ENCODE measurements at regions not wholly inside any gene's neighbourhood (a gene's known extent, or its start where the extent isn't known, plus 50 kb on each side); places are given as distances from the start of the nearest gene placed in this dataset.

DNA sequence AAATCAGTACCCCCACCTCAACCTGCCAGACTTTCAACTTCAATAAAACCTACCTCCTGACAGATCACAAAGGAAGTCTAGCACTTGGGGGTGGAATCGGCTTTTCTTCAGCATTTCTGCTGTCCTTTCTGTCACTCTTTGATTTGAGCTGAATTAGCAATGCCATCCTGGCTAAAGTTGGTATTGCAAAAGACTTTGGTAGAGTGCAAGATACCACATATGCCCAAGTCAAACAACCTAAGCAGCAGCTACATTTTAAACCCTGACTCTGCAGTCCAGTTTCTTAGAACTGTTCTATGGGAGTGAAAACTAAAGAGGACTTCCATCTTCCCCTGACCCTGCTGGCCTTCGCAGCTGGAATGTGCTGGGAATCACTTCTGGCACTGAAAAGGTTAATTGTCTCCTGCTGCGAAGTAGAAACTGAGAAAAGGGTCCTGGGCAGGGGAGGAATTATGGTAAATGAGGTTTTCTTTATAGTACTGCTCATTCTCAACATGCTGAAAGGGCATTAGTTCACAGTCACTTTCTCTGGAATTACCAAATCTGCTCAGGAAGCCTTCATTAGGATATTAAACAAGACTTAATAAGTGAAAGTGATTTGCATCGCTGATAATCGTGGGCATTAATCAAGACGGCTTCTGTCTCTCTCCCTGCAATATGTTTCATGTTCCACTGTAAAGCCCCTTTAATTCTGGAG is 126.2 kb upstream of the SMYD2 start:
- peaks cover 0 to 4% of the 10 kb centered on the region in 2 donors for H3K27me3 ChIP-seq
- no peaks in the 10 kb centered on the region for H3K36me3 ChIP-seq
- H3K4me3 ChIP-seq: no peak overlapping the region
- no peak overlapping the region for H3K27ac ChIP-seq
- no peaks in the 10 kb centered on the region for H3K9me3 ChIP-seq
- DNase-seq (ENCODE audit: low spot score in 2 of 2): no peak
- 28 to 33% methylated on average over 6 of the region's 6 CpGs for WGBS, 2 donors
- no peaks in the 10 kb centered on the region for H3K4me1 ChIP-seq
- TF ChIP-seq EP300 (IDR thresholded peaks at IDR 0.05) (no peak), POLR2A (IDR thresholded peaks at IDR 0.05) (no peak)
- TF ChIP-seq, protein P1, sequence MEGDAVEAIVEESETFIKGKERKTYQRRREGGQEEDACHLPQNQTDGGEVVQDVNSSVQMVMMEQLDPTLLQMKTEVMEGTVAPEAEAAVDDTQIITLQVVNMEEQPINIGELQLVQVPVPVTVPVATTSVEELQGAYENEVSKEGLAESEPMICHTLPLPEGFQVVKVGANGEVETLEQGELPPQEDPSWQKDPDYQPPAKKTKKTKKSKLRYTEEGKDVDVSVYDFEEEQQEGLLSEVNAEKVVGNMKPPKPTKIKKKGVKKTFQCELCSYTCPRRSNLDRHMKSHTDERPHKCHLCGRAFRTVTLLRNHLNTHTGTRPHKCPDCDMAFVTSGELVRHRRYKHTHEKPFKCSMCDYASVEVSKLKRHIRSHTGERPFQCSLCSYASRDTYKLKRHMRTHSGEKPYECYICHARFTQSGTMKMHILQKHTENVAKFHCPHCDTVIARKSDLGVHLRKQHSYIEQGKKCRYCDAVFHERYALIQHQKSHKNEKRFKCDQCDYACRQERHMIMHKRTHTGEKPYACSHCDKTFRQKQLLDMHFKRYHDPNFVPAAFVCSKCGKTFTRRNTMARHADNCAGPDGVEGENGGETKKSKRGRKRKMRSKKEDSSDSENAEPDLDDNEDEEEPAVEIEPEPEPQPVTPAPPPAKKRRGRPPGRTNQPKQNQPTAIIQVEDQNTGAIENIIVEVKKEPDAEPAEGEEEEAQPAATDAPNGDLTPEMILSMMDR (IDR thresholded peaks at IDR 0.05): no peak

DNA sequence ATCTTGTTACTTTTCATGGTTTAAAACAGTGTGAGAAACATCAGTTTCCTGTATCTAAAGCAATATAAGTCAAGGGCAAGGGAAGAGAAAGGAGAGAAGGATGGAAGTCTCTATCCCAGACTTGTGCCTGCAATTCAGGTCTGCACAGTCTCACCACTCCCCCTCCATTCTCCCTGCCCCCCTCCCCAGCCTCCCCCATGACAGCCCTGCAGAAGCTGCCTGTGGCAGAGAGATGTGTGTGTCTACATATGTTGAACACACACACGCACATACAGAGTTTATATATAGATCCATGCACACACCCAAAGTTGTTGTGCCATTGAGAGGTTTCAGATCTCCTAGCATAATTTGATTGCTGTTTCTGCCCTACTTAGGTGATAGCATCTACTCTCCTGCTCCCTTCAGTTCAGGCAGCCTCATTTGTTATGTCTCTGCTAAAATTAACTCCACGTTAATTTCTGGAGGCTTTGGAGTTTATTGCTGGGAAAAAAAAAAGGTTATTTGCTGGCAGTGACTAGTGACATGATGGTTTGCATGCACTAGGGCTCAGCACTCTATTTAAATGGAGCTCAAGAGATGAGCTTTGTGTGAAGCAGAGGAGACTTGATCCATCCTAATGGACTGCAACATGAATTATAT is 124.9 kb upstream of the SMYD2 start:
- no peak for TF ChIP-seq EP300 (IDR thresholded peaks at IDR 0.05)
- TF ChIP-seq POLR2A (IDR thresholded peaks at IDR 0.05): no peak
- TF ChIP-seq, protein P1 (IDR thresholded peaks at IDR 0.05): no peak
- Histone ChIP-seq H3K4me1 (no peaks in the 10 kb centered on the region), H3K27ac (no peak overlapping the region), H3K4me3 (no peak overlapping the region), H3K36me3 (no peaks in the 10 kb centered on the region), H3K9me3 (no peaks in the 10 kb centered on the region), H3K27me3 (peaks cover 0 to 4% of the 10 kb centered on the region in 2 donors)
- 42 to 45% methylated on average over 2 of the region's 2 CpGs for WGBS, 2 donors
- DNase-seq (ENCODE audit: low spot score in 2 of 2): no peak

DNA sequence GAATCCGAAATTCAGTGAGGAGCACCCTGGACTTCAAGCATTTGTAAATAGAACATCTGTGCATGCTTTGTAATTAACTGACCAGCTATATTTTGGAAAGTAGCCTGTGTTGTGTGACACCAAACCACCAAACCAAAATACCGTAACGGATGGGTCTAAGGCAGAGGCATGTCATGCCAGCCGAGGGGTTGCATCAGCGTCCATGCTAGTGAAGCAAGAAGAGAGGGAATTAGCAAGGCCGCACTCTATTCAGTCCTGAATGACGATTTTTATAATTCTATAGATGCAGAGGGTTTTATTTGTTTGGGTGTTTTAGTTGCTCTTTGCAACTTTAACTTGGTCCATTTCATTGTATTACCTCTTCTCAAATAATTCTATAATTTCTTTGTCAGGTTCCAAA is 116.8 kb upstream of the SMYD2 start:
- H3K36me3 ChIP-seq: no peaks in the 10 kb centered on the region
- H3K27me3 ChIP-seq: no peaks in the 10 kb centered on the region
- no peak for TF ChIP-seq EP300 (IDR thresholded peaks at IDR 0.05)
- TF ChIP-seq, protein P1 (IDR thresholded peaks at IDR 0.05): no peak
- no peak for TF ChIP-seq POLR2A (IDR thresholded peaks at IDR 0.05)
- 87% methylated on average over 7 of the region's 7 CpGs for WGBS, 2 donors
- DNase-seq (ENCODE audit: low spot score in 2 of 2): no peak
- no peak overlapping the region for H3K4me3 ChIP-seq
- no peak overlapping the region for H3K27ac ChIP-seq
- no peaks in the 10 kb centered on the region for H3K9me3 ChIP-seq
- H3K4me1 ChIP-seq: no peaks in the 10 kb centered on the region

DNA sequence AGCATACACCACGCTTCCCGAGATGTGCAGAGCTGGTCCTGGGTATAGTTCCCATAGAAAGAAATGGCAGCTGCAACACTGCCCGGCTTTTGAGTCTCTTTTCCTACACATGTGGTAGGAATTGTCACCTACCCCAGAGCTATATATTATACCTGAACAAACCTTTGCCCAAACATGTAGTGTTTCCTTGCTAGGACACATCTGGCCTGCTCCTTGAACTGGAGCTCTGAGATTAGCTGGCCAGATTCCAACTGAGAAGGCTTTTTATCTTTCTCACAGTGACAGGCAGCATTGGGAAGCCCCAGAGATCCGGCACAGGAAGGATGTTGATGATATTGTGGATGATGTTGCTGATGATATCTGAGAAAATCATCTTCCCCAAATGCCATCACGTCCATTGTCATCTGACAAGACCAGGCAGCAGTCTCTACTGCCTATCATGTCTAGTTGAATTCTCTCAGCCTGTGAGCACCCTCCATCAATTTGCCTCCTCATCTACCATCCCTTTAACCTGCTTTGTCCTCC is 115.0 kb upstream of the SMYD2 start:
- Histone ChIP-seq H3K9me3 (no peaks in the 10 kb centered on the region), H3K27ac (no peak overlapping the region)

More for the DNA sequence above, 115.0 kb upstream of the SMYD2 start:
- no peak for DNase-seq (ENCODE audit: low spot score in 2 of 2)
- no peaks in the 10 kb centered on the region for H3K4me1 ChIP-seq
- no peaks in the 10 kb centered on the region for H3K27me3 ChIP-seq
- H3K36me3 ChIP-seq: no peaks in the 10 kb centered on the region
- TF ChIP-seq EP300 (IDR thresholded peaks at IDR 0.05): no peak
- TF ChIP-seq, protein P1 (IDR thresholded peaks at IDR 0.05): no peak
- no peak for TF ChIP-seq POLR2A (IDR thresholded peaks at IDR 0.05)
- WGBS, 2 donors: 57 to 58% methylated on average over 5 of the region's 5 CpGs
- H3K4me3 ChIP-seq: no peak overlapping the region

Measured in tibial nerve (tissue), 4 donors.